HUES6 (cell line): ENCODE measurements at regions not wholly inside any gene's neighbourhood (a gene's known extent, or its start where the extent isn't known, plus 50 kb on each side); places are given as distances from the start of the nearest gene placed in this dataset.

Source experiments
- H3K27ac ChIP-seq: 2 replicates; pipeline ENCODE4 v1.7.0; 2013; ENCODE audit warnings: low read depth, mild to moderate bottlenecking, low read length, inconsistent platforms
- H3K27me3 ChIP-seq: 2 replicates; pipeline ENCODE4 v1.6.1; 2013; ENCODE audit warnings: low read length; ENCODE audit not compliant: control insufficient read depth, insufficient read depth
- H3K36me3 ChIP-seq: 2 replicates; pipeline ENCODE4 v1.6.1; 2013; ENCODE audit warnings: low read length; ENCODE audit not compliant: control insufficient read depth, insufficient read depth
- H3K4me1 ChIP-seq: 2 replicates; pipeline ENCODE4 v1.6.1; 2013; ENCODE audit warnings: low read length; ENCODE audit not compliant: control insufficient read depth, insufficient read depth
- H3K4me3 ChIP-seq: 2 replicates; pipeline ENCODE4 v1.5.1; 2013; ENCODE audit warnings: low read depth, low read length
- H3K9ac ChIP-seq: one replicate; pipeline ENCODE4 v1.6.1; 2013; ENCODE audit warnings: mild to moderate bottlenecking, low read length
- H3K9me3 ChIP-seq: 2 replicates; pipeline ENCODE4 v1.6.1; 2013; ENCODE audit warnings: low read depth, low read length; ENCODE audit not compliant: control insufficient read depth, insufficient read depth

- Histone ChIP-seq H3K9ac (no peak overlapping the region), H3K4me3 (no peak overlapping the region), H3K9me3 (no peaks in the 10 kb centered on the region), H3K36me3 (no peaks in the 10 kb centered on the region), H3K4me1 (no peaks in the 10 kb centered on the region), H3K27ac (no peak overlapping the region), H3K27me3 (no peaks in the 10 kb centered on the region)
These were observed 205.2 kb upstream of the RTL1 start for GRCh38 chr14:101108579-101109346.

GRCh38 chr14:101109347-101109638, 205.8 kb upstream of the RTL1 start:
- H3K9me3 ChIP-seq, result no peaks in the 10 kb centered on the region
- no peaks in the 10 kb centered on the region for H3K4me1 ChIP-seq
- H3K9ac ChIP-seq, result no peak overlapping the region
- no peak overlapping the region for H3K4me3 ChIP-seq
- H3K27ac ChIP-seq, result no peak overlapping the region
- no peaks in the 10 kb centered on the region for H3K27me3 ChIP-seq
- no peaks in the 10 kb centered on the region for H3K36me3 ChIP-seq

- Histone ChIP-seq H3K4me3 (no peak overlapping the region), H3K27me3 (no peaks in the 10 kb centered on the region), H3K9me3 (no peaks in the 10 kb centered on the region), H3K36me3 (no peaks in the 10 kb centered on the region), H3K9ac (no peak overlapping the region), H3K27ac (no peak overlapping the region), H3K4me1 (no peaks in the 10 kb centered on the region)
These were observed 206.6 kb upstream of the RTL1 start for GRCh38 chr14:101109981-101110728.

GRCh38 chr14:101110729-101111619, 207.5 kb upstream of the RTL1 start:
- no peak overlapping the region for H3K27ac ChIP-seq

GRCh38 chr14:101111620-101112290, 208.2 kb upstream of the RTL1 start:
- Histone ChIP-seq H3K36me3 (no peaks in the 10 kb centered on the region), H3K4me1 (peaks cover 8% of the 10 kb centered on the region; the same call in 1 of the 2 replicates), H3K27ac (no peak overlapping the region), H3K9me3 (no peaks in the 10 kb centered on the region), H3K9ac (no peak overlapping the region), H3K4me3 (no peak overlapping the region), H3K27me3 (no peaks in the 10 kb centered on the region)

More at GRCh38 chr14:101110729-101111619, 207.5 kb upstream of the RTL1 start:
- no peak overlapping the region for H3K4me3 ChIP-seq
- no peaks in the 10 kb centered on the region for H3K36me3 ChIP-seq
- H3K9ac ChIP-seq, result no peak overlapping the region
- no peaks in the 10 kb centered on the region for H3K27me3 ChIP-seq
- peaks cover 2% of the 10 kb centered on the region; the same call in 1 of the 2 replicates for H3K4me1 ChIP-seq
- H3K9me3 ChIP-seq, result no peaks in the 10 kb centered on the region

GRCh38 chr14:101112351-101113107, 209.0 kb upstream of the RTL1 start:
- Histone ChIP-seq H3K9me3 (no peaks in the 10 kb centered on the region), H3K9ac (no peak overlapping the region), H3K27ac (no peak overlapping the region), H3K36me3 (no peaks in the 10 kb centered on the region), H3K4me3 (no peak overlapping the region), H3K4me1 (peaks cover 8% of the 10 kb centered on the region; the same call in 1 of the 2 replicates), H3K27me3 (no peaks in the 10 kb centered on the region)

GRCh38 chr14:101113108-101113612, 209.6 kb upstream of the RTL1 start:
- Histone ChIP-seq H3K4me1 (peaks cover 8% of the 10 kb centered on the region; the same call in 1 of the 2 replicates), H3K27me3 (no peaks in the 10 kb centered on the region), H3K4me3 (no peak overlapping the region), H3K27ac (no peak overlapping the region), H3K36me3 (no peaks in the 10 kb centered on the region), H3K9ac (no peak overlapping the region), H3K9me3 (no peaks in the 10 kb centered on the region)

- Histone ChIP-seq H3K4me1 (peaks cover 8% of the 10 kb centered on the region; the same call in 1 of the 2 replicates), H3K27me3 (no peaks in the 10 kb centered on the region), H3K4me3 (no peak overlapping the region), H3K36me3 (no peaks in the 10 kb centered on the region), H3K27ac (no peak overlapping the region), H3K9ac (no peak overlapping the region), H3K9me3 (no peaks in the 10 kb centered on the region)
These were observed 210.6 kb upstream of the RTL1 start for GRCh38 chr14:101113835-101114725.

- H3K36me3 ChIP-seq, result no peaks in the 10 kb centered on the region
- peaks cover 11% of the 10 kb centered on the region for H3K4me1 ChIP-seq
- H3K27ac ChIP-seq, result no peak overlapping the region
- H3K4me3 ChIP-seq, result no peak overlapping the region
- no peaks in the 10 kb centered on the region for H3K27me3 ChIP-seq
- H3K9me3 ChIP-seq, result no peaks in the 10 kb centered on the region
- H3K9ac ChIP-seq, result no peak overlapping the region
These were observed 211.4 kb upstream of the RTL1 start for GRCh38 chr14:101114726-101115515.
